Endodermal cell (in vitro differentiated cells): ENCODE measurements at regions not wholly inside any gene's neighbourhood (a gene's known extent, or its start where the extent isn't known, plus 50 kb on each side); places are given as distances from the start of the nearest gene placed in this dataset.

Experiments
- DNase-seq: peaks from one replicate; pipeline ENCODE4 v3.0.0-alpha.2; 2017
- H3K27ac ChIP-seq: 2 replicates; pipeline ENCODE4 v1.5.1; 2013; ENCODE audit warnings: mild to moderate bottlenecking, low read depth, low read length, moderate library complexity
- H3K27me3 ChIP-seq: 2 replicates; pipeline ENCODE4 v1.6.1; 2013; ENCODE audit warnings: mild to moderate bottlenecking, low read length, moderate library complexity; ENCODE audit not compliant: insufficient read depth, control insufficient read depth, poor library complexity, severe bottlenecking
- H3K36me3 ChIP-seq: 2 replicates; pipeline ENCODE4 v1.7.0; 2013; ENCODE audit warnings: mild to moderate bottlenecking, low read length, moderate library complexity; ENCODE audit not compliant: control insufficient read depth, insufficient read depth
- H3K4me1 ChIP-seq: one replicate; pipeline ENCODE4 v1.7.0; 2013; ENCODE audit warnings: low read length; ENCODE audit not compliant: control insufficient read depth, insufficient read depth
- H3K4me3 ChIP-seq: 2 replicates; pipeline ENCODE4 v1.5.1; 2013; ENCODE audit warnings: mild to moderate bottlenecking, low read length, moderate library complexity
- H3K9ac ChIP-seq: 2 replicates; pipeline ENCODE4 v1.6.1; 2013; ENCODE audit warnings: mild to moderate bottlenecking, low read length, moderate library complexity; ENCODE audit not compliant: poor library complexity, severe bottlenecking; ENCODE audit errors: extremely low read depth
- H3K9me3 ChIP-seq: 2 replicates; pipeline ENCODE4 v1.6.1; 2013; ENCODE audit warnings: mild to moderate bottlenecking, low read length, moderate library complexity; ENCODE audit not compliant: control insufficient read depth
- H3K27ac Mint-ChIP-seq: 2 replicates; pipeline ENCODE4 v1.8.0; 2020; ENCODE audit warnings: mixed read lengths
- H3K27me3 Mint-ChIP-seq: 2 replicates; pipeline ENCODE4 v1.8.0; 2021; ENCODE audit warnings: mild to moderate bottlenecking, mixed read lengths; ENCODE audit not compliant: insufficient read depth
- H3K36me3 Mint-ChIP-seq: 2 replicates; pipeline ENCODE4 v1.8.0; 2020; ENCODE audit warnings: low read depth, mixed read lengths
- H3K4me1 Mint-ChIP-seq: 2 replicates; pipeline ENCODE4 v1.8.0; 2020; ENCODE audit warnings: mixed read lengths
- H3K4me3 Mint-ChIP-seq: 2 replicates; pipeline ENCODE4 v1.8.0; 2020; ENCODE audit warnings: mild to moderate bottlenecking, moderate library complexity, mixed read lengths
- H3K9me3 Mint-ChIP-seq: 2 replicates; pipeline ENCODE4 v1.8.0; 2020; ENCODE audit warnings: mild to moderate bottlenecking, mixed read lengths
- CTCF ChIP-seq: fragments of 200-600 bp; sonication (generic); conservative IDR thresholded peaks from 2 replicates; pipeline ENCODE4 v1.5.0; 2021; ENCODE audit warnings: antibody characterized with exemption, mild to moderate bottlenecking
- WGBS, 2 experiments: methylation state at CpG; one replicate each; pipeline versions ENCODE4 v1.1.5 to v1.1.7; 2013; ENCODE audit warnings: missing lambda C conversion rate in 2 of 2, mixed read lengths in 1 of 2; ENCODE audit not compliant: insufficient coverage in 1 of 2, insufficient read length in 1 of 2; 5-methylcytosine and 5-hydroxymethylcytosine counted together

DNA sequence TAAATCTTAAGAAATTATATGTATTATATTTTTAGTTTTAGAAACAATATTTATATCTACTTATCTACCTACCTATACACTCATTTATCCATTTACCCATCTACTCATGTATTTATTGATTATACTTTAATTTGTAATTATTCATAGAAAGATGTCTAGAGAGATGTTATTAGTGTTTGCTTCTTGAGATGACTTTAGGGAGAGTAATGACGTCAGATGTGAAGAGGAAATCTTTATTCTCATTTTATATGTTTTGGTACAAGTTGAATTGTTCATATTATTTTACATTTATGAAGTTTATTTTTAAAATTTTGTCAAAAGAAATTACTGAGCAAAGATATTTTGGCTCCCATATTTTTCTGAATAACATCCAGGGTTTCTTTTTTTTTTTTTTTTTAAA lies 271.3 kb upstream of the SLC8A1 start:
- no peak overlapping the region for H3K9ac ChIP-seq
- H3K27ac Mint-ChIP-seq, result no peak overlapping the region
- no peak overlapping the region for H3K4me3 Mint-ChIP-seq
- H3K36me3 ChIP-seq, result no peaks in the 10 kb centered on the region
- peaks cover 23% of the 10 kb centered on the region for H3K27me3 ChIP-seq
- peaks cover 8% of the 10 kb centered on the region for H3K9me3 ChIP-seq
- peaks cover 3% of the 10 kb centered on the region for H3K36me3 Mint-ChIP-seq
- 43% methylated on average over 1 of the region's 1 CpG; no CpG with 5 or more reads in 1 of the 2 experiments for WGBS, 2 experiments
- peaks cover 24% of the 10 kb centered on the region for H3K4me1 Mint-ChIP-seq
- H3K4me1 ChIP-seq, result peaks cover 2% of the 10 kb centered on the region
- no peak for DNase-seq
- TF ChIP-seq CTCF, result no peak
- H3K27me3 Mint-ChIP-seq, result no peaks in the 10 kb centered on the region
- no peak overlapping the region for H3K27ac ChIP-seq
- H3K9me3 Mint-ChIP-seq, result peaks cover 8% of the 10 kb centered on the region
- no peak overlapping the region for H3K4me3 ChIP-seq

DNA sequence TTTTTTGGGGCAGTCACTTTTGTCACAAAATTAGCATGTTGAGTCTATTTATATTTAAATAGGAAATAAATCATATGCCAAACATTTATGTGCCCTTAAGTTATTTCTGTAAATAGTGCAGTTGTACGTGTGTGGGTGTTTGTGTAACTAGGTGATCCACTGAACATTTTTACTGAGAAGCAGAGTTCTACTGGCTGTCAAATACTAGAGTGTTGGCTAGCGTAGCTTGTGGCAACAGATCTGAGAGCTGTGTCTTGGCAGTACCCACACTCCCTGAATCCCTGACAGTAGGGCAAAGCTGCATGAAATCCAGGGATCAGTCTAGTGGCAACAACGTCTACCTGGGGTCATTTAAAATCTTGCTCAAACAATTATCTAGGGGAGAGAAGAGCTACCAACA lies 273.1 kb upstream of the SLC8A1 start:
- Histone ChIP-seq H3K27ac (no peak overlapping the region), H3K4me1 (peaks cover 2% of the 10 kb centered on the region), H3K36me3 (no peaks in the 10 kb centered on the region), H3K4me3 (no peak overlapping the region), H3K27me3 (peaks cover 22% of the 10 kb centered on the region), H3K9ac (no peak overlapping the region), H3K9me3 (peaks cover 8% of the 10 kb centered on the region)
- DNase-seq, result no peak
- Mint-ChIP-seq H3K36me3 (peaks cover 3% of the 10 kb centered on the region), H3K27me3 (no peaks in the 10 kb centered on the region), H3K4me1 (peaks cover 11% of the 10 kb centered on the region), H3K9me3 (peaks cover 8% of the 10 kb centered on the region), H3K4me3 (no peak overlapping the region), H3K27ac (no peak overlapping the region)
- no peak for TF ChIP-seq CTCF
- 80 to 93% methylated on average over 1 to 3 of the region's 3 CpGs for WGBS, 2 experiments

- TF ChIP-seq CTCF, result no peak
- Histone ChIP-seq H3K4me1 (peaks cover 2% of the 10 kb centered on the region), H3K9ac (no peak overlapping the region), H3K27me3 (peaks cover 16% of the 10 kb centered on the region), H3K36me3 (no peaks in the 10 kb centered on the region), H3K9me3 (peaks cover 8% of the 10 kb centered on the region), H3K27ac (no peak overlapping the region), H3K4me3 (no peak overlapping the region)
- peaks cover 8% of the 10 kb centered on the region for H3K9me3 Mint-ChIP-seq
- H3K27me3 Mint-ChIP-seq, result no peaks in the 10 kb centered on the region
- H3K4me3 Mint-ChIP-seq, result no peak overlapping the region
- H3K27ac Mint-ChIP-seq, result no peak overlapping the region
- no peak for DNase-seq
- peaks cover 3% of the 10 kb centered on the region for H3K36me3 Mint-ChIP-seq
- WGBS, 2 experiments, result 95% methylated on average over 2 of the region's 2 CpGs; no CpG with 5 or more reads in 1 of the 2 experiments
- H3K4me1 Mint-ChIP-seq, result peaks cover 11% of the 10 kb centered on the region
These were observed 274.1 kb upstream of the SLC8A1 start for GRCh38 chr2:40725950-40726349.
